Breast epithelium (tissue), 3 donors: ENCODE measurements at regions not wholly inside any gene's neighbourhood (a gene's known extent, or its start where the extent isn't known, plus 50 kb on each side); places are given as distances from the start of the nearest gene placed in this dataset.

Source experiments
- POLR2A ChIP-seq: fragments of 450-650 bp; IDR thresholded peaks from one replicate; pipeline ENCODE4 v1.6.1; 2016; ENCODE audit warnings: antibody characterized with exemption, mild to moderate bottlenecking, moderate library complexity
- TF ChIP-seq, protein P1 (sequence below), 3 donors: fragments of 450-650 bp; IDR thresholded peaks; one replicate each; pipeline ENCODE4 v1.5.1; 2016 to 2017; ENCODE audit warnings: antibody characterized with exemption in 3 of 3, mild to moderate bottlenecking in 3 of 3, moderate library complexity in 3 of 3

DNA sequence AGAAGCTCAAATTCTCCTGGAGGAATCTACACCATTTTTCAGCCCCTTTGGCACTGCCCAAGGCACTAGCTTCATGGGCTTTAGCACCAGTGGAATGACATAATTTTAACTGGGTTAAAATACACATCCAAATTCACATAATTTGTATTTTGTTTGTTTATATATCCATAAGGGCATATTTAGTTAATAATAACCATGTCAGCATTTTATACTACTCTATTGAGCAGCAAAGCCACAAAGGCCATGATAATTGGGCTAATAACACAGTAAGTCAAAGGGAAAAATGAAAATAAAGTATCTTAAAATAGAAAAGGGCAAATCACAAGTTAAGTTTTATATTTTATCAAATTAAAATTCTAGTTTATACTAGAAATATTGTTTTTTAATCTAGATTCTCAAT, 262.7 kb upstream of the TACR3 start:
- TF ChIP-seq POLR2A = no peak
- TF ChIP-seq, protein P1, sequence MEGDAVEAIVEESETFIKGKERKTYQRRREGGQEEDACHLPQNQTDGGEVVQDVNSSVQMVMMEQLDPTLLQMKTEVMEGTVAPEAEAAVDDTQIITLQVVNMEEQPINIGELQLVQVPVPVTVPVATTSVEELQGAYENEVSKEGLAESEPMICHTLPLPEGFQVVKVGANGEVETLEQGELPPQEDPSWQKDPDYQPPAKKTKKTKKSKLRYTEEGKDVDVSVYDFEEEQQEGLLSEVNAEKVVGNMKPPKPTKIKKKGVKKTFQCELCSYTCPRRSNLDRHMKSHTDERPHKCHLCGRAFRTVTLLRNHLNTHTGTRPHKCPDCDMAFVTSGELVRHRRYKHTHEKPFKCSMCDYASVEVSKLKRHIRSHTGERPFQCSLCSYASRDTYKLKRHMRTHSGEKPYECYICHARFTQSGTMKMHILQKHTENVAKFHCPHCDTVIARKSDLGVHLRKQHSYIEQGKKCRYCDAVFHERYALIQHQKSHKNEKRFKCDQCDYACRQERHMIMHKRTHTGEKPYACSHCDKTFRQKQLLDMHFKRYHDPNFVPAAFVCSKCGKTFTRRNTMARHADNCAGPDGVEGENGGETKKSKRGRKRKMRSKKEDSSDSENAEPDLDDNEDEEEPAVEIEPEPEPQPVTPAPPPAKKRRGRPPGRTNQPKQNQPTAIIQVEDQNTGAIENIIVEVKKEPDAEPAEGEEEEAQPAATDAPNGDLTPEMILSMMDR (IDR thresholded peaks at IDR 0.05) = no peak
